HCT116 (cell line): ENCODE measurements at regions not wholly inside any gene's neighbourhood (a gene's known extent, or its start where the extent isn't known, plus 50 kb on each side); places are given as distances from the start of the nearest gene placed in this dataset.

Source experiments
- ATAC-seq: fragments of 200-7000 bp; cut with Tn5 transposase; 2 replicates; pipeline ENCODE4 v1.9.1; 2020; ENCODE audit warnings: mild to moderate bottlenecking, moderate library complexity
- BruUV-seq: library from RNA; stranded (reverse); fragments of 400-500 nt; replicated peaks from 2 replicates; lab custom pipeline; 2021; lab: Mats Ljungman, UMichigan
- CTCF ChIA-PET: fragments of 300-600 bp; sonication (Branson Sonifier 250); formaldehyde crosslinking; loops from one replicate; lab custom pipeline; 2021; ENCODE audit warnings: antibody characterized with exemption; lab: Charles Lee
- POLR2A ChIA-PET: fragments of 300-600, 350-600 bp; sonication (Branson Sonifier 250); formaldehyde crosslinking; loops from one replicate; lab custom pipeline; 2021; ENCODE audit warnings: antibody characterized with exemption; lab: Charles Lee
- RAD21 ChIA-PET, 2 experiments: fragments of 300-600 bp; sonication (Branson Sonifier 250); formaldehyde crosslinking; loops; one replicate each; lab custom pipeline; 2023; ENCODE audit warnings: low total read pairs in 2 of 2; ENCODE audit not compliant: uncharacterized antibody in 2 of 2, unreplicated experiment in 2 of 2, low non-redundant PET in 1 of 2; lab: Charles Lee
- DNase-seq: peaks from one replicate; pipeline ENCODE4 v3.0.0-alpha.2; 2010; ENCODE audit warnings: low read depth, low spot score
- H2AFZ ChIP-seq: fragments of 200-600 bp; shearing (Covaris generic), sonication (generic); 2 replicates; pipeline ENCODE4 v1.6.1; 2017; ENCODE audit warnings: low read depth, mixed run types, mixed read lengths, antibody characterized with exemption, low read length; ENCODE audit not compliant: poor library complexity, severe bottlenecking
- H3K27ac ChIP-seq: 2 replicates; pipeline ENCODE4 v1.5.1; 2012; ENCODE audit warnings: low read depth, low read length
- H3K27me3 ChIP-seq: fragments of 200-600 bp; sonication (generic); 2 replicates; pipeline ENCODE4 v1.6.1; 2016; ENCODE audit warnings: mixed run types, low read length, mixed read lengths; ENCODE audit not compliant: insufficient read depth
- H3K36me3 ChIP-seq, 2 experiments: fragments of 200-500 bp in 1 of 2; fragments of 200-600 bp in 1 of 2; sonication (Bioruptor generic) in 1 of 2; sonication (generic) in 1 of 2; 2 replicates each; pipeline versions ENCODE4 v1.5.1 to v1.6.1; 2014 to 2016; ENCODE audit warnings: low read length in 2 of 2, inconsistent platforms in 1 of 2, mixed read lengths in 1 of 2, mixed run types in 1 of 2; ENCODE audit not compliant: insufficient read depth in 2 of 2, control insufficient read depth in 1 of 2
- H3K4me1 ChIP-seq, 2 experiments: fragments of 200-600 bp in 1 of 2; sonication (generic) in 1 of 2; 2 replicates each; pipeline versions ENCODE4 v1.5.1 to v1.6.1; 2012 to 2017; ENCODE audit warnings: low read length in 2 of 2, inconsistent platforms in 1 of 2, mild to moderate bottlenecking in 1 of 2, mixed read lengths in 1 of 2, mixed run types in 1 of 2, moderate library complexity in 1 of 2; ENCODE audit not compliant: insufficient read depth in 2 of 2, control insufficient read depth in 1 of 2
- H3K4me2 ChIP-seq: fragments of 200-600 bp; sonication (generic); 2 replicates; pipeline ENCODE4 v1.6.1; 2017; ENCODE audit warnings: mixed run types, low read length, mixed read lengths
- H3K4me3 ChIP-seq, 2 experiments: fragments of 200-600 bp in 1 of 2; sonication (generic) in 1 of 2; replicated peaks in 1 of 2; 2 replicates each; pipeline ENCODE4 v1.5.1; 2011 to 2016; ENCODE audit warnings: low read length in 2 of 2, control low read depth in 1 of 2, low read depth in 1 of 2, mild to moderate bottlenecking in 1 of 2, mixed read lengths in 1 of 2, mixed run types in 1 of 2
- H3K79me2 ChIP-seq: fragments of 200-600 bp; sonication (generic); 2 replicates; pipeline ENCODE4 v1.6.1; 2017; ENCODE audit warnings: mild to moderate bottlenecking, mixed run types, low read length, moderate library complexity, mixed read lengths; ENCODE audit not compliant: insufficient read depth
- H3K9ac ChIP-seq: fragments of 200-600 bp; sonication (generic); 2 replicates; pipeline ENCODE4 v1.6.1; 2016; ENCODE audit warnings: low read length, mixed read lengths
- H3K9me2 ChIP-seq: fragments of 200-600 bp; sonication (generic), shearing (Covaris generic); 2 replicates; pipeline ENCODE4 v1.6.1; 2017; ENCODE audit warnings: mixed run types, mild to moderate bottlenecking, moderate library complexity; ENCODE audit not compliant: insufficient read depth
- H3K9me3 ChIP-seq, 2 experiments: fragments of 200-500 bp in 1 of 2; fragments of 200-600 bp in 1 of 2; sonication (Bioruptor generic) in 1 of 2; sonication (generic) in 1 of 2; 2 replicates each; pipeline ENCODE4 v1.6.1; 2014 to 2017; ENCODE audit warnings: low read length in 2 of 2, mixed read lengths in 2 of 2, inconsistent platforms in 1 of 2, low read depth in 1 of 2, mild to moderate bottlenecking in 1 of 2, mixed run types in 1 of 2, moderate library complexity in 1 of 2; ENCODE audit not compliant: control insufficient read depth in 1 of 2, insufficient read depth in 1 of 2
- H4K20me1 ChIP-seq: fragments of 200-600 bp; sonication (generic), shearing (Covaris generic); 2 replicates; pipeline ENCODE4 v1.6.1; 2017; ENCODE audit warnings: mixed run types, mild to moderate bottlenecking, moderate library complexity; ENCODE audit not compliant: insufficient read depth
- CBX3 ChIP-seq: IDR thresholded peaks from 2 replicates; pipeline ENCODE4 v1.6.1; 2012; ENCODE audit warnings: low read depth
- CEBPB ChIP-seq: IDR thresholded peaks from 2 replicates; pipeline ENCODE4 v1.6.1; 2012; ENCODE audit warnings: low read depth
- EGR1 ChIP-seq: IDR thresholded peaks from 2 replicates; pipeline ENCODE4 v1.6.1; 2012; ENCODE audit warnings: low read depth
- ELF1 ChIP-seq: IDR thresholded peaks from 2 replicates; pipeline ENCODE4 v1.6.1; 2012; ENCODE audit warnings: low read depth, borderline replicate concordance
- EZH2 ChIP-seq: fragments of 200-600 bp; sonication (generic); IDR thresholded peaks from 2 replicates; pipeline ENCODE4 v1.6.1; 2017; ENCODE audit warnings: antibody characterized with exemption, mixed run types
- EZH2phosphoT487 ChIP-seq: fragments of 200-600 bp; IDR thresholded peaks from 2 replicates; pipeline ENCODE4 v1.6.1; 2018; ENCODE audit warnings: antibody characterized with exemption, borderline replicate concordance
- FOSL1 ChIP-seq: IDR thresholded peaks from 2 replicates; pipeline ENCODE4 v1.6.1; 2012; ENCODE audit warnings: low read depth
- MAX ChIP-seq: IDR thresholded peaks from 2 replicates; pipeline ENCODE4 v1.6.1; 2012
- POLR2AphosphoS5 ChIP-seq: IDR thresholded peaks from 2 replicates; pipeline ENCODE4 v1.6.1; 2011; ENCODE audit warnings: mild to moderate bottlenecking, low read depth, low read length, moderate library complexity
- SIN3A ChIP-seq: IDR thresholded peaks from 2 replicates; pipeline ENCODE4 v1.6.1; 2012; ENCODE audit warnings: low read depth
- SP1 ChIP-seq: IDR thresholded peaks from 2 replicates; pipeline ENCODE4 v1.6.1; 2012; ENCODE audit warnings: low read depth
- SRF ChIP-seq: IDR thresholded peaks from 2 replicates; pipeline ENCODE4 v1.6.1; 2012; ENCODE audit warnings: low read depth
- TCF7L2 ChIP-seq: IDR thresholded peaks from 2 replicates; pipeline ENCODE4 v1.7.0; 2011; ENCODE audit warnings: borderline replicate concordance, inconsistent platforms; ENCODE audit not compliant: insufficient read depth, insufficient read length; ENCODE audit errors: extremely low read depth
- ZFX ChIP-seq: fragments of 450-650 bp; IDR thresholded peaks from 2 replicates; pipeline ENCODE4 v1.6.1; 2017
- ZNF274 ChIP-seq: fragments of 200-500 bp; sonication (Bioruptor generic); IDR thresholded peaks from 2 replicates; pipeline ENCODE4 v1.6.1; 2014; ENCODE audit warnings: mild to moderate bottlenecking, low read depth, low read length, inconsistent platforms
- intact Hi-C: fragments of 100-400 bp; cut with micrococcal nuclease; formaldehyde crosslinking; loops from 2 replicates; pipeline ENCODE4 v1.10.0; 2022
- TF ChIP-seq, protein P1 (sequence below): IDR thresholded peaks from 2 replicates; pipeline ENCODE4 v1.6.1; 2012
- TF ChIP-seq, protein P2 (sequence below): IDR thresholded peaks from 2 replicates; pipeline ENCODE4 v1.6.1; 2011; ENCODE audit warnings: mild to moderate bottlenecking, low read length, moderate library complexity; ENCODE audit not compliant: insufficient replicate concordance; ENCODE audit errors: extremely low read depth

DNA sequence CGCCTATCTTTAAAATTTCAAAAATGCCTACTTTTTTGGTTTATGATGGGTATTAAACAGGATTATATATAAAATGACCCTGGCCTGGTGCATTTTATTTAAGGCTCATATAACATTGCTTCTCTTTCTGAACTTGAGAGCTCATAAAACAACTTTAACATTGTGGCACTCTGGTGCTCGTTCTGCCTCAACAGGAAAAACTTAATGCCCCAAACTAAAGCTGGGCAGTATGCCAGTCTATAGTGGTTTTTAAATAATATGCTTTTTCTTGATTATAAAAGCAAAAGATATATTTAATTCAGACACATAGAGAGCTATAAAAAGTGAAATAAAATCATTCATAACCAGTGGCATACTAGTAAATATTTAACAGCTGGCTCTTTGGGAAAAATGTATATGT lies 269.3 kb upstream of the GULP1 start:
- no peak for TF ChIP-seq ZNF274
- no peak for TF ChIP-seq CBX3
- TF ChIP-seq FOSL1, result no peak
- no peak for TF ChIP-seq ELF1
- no peak for TF ChIP-seq EGR1
- no peak for TF ChIP-seq EZH2
- TF ChIP-seq SP1, result no peak
- TF ChIP-seq SIN3A, result no peak
- TF ChIP-seq EZH2phosphoT487, result no peak
- no peak for TF ChIP-seq TCF7L2
- no peak for TF ChIP-seq POLR2AphosphoS5
- TF ChIP-seq SRF, result no peak
- no peak for TF ChIP-seq CEBPB
- no peak for TF ChIP-seq MAX
- TF ChIP-seq, protein P1, sequence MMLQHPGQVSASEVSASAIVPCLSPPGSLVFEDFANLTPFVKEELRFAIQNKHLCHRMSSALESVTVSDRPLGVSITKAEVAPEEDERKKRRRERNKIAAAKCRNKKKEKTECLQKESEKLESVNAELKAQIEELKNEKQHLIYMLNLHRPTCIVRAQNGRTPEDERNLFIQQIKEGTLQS, result no peak
- TF ChIP-seq ZFX, result no peak
- TF ChIP-seq, protein P2, sequence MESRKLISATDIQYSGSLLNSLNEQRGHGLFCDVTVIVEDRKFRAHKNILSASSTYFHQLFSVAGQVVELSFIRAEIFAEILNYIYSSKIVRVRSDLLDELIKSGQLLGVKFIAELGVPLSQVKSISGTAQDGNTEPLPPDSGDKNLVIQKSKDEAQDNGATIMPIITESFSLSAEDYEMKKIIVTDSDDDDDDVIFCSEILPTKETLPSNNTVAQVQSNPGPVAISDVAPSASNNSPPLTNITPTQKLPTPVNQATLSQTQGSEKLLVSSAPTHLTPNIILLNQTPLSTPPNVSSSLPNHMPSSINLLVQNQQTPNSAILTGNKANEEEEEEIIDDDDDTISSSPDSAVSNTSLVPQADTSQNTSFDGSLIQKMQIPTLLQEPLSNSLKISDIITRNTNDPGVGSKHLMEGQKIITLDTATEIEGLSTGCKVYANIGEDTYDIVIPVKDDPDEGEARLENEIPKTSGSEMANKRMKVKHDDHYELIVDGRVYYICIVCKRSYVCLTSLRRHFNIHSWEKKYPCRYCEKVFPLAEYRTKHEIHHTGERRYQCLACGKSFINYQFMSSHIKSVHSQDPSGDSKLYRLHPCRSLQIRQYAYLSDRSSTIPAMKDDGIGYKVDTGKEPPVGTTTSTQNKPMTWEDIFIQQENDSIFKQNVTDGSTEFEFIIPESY, result no peak
- TF ChIP-seq, all 23 proteins: peak for 0
- DNase-seq (no peak), ATAC-seq (no peak)
- no peak overlapping the region for H2AFZ ChIP-seq
- ChIA-PET RAD21 (no interaction called here), CTCF (no interaction called here), POLR2A (no interaction called here)
- H3K9ac ChIP-seq, result no peak overlapping the region
- H4K20me1 ChIP-seq, result no peaks in the 10 kb centered on the region
- H3K4me1 ChIP-seq, result no peaks in the 10 kb centered on the region
- no peaks in the 10 kb centered on the region for H3K36me3 ChIP-seq
- BruUV-seq, result no TSS peak
- H3K9me3 ChIP-seq, result no peaks in the 10 kb centered on the region
- no peak overlapping the region for H3K4me2 ChIP-seq
- H3K9me2 ChIP-seq, result no peaks in the 10 kb centered on the region; the same call in 1 of the 2 replicates
- no peak overlapping the region for H3K4me3 ChIP-seq
- intact Hi-C loops, result no loop called here
- no peak overlapping the region for H3K27ac ChIP-seq
- no peaks in the 10 kb centered on the region for H3K27me3 ChIP-seq
- H3K79me2 ChIP-seq, result no peaks in the 10 kb centered on the region
